PC-9 (cell line): ENCODE measurements at regions not wholly inside any gene's neighbourhood (a gene's known extent, or its start where the extent isn't known, plus 50 kb on each side); places are given as distances from the start of the nearest gene placed in this dataset.

Experiments
- CTCF ChIP-seq: fragments of 200-600 bp; sonication (generic); conservative IDR thresholded peaks from 2 replicates; pipeline ENCODE4 v1.6.1; 2017; ENCODE audit warnings: mixed run types, antibody characterized with exemption, mild to moderate bottlenecking, moderate library complexity
- EZH2 ChIP-seq: fragments of 200-600 bp; sonication (generic); IDR thresholded peaks from 2 replicates; pipeline ENCODE4 v1.8.0; 2017; ENCODE audit warnings: antibody characterized with exemption, low read depth

GRCh38 chr3:101149251-101149650 is 156.0 kb upstream of the ABI3BP start:
- no peak for TF ChIP-seq CTCF
- TF ChIP-seq EZH2: no peak
